Heart left ventricle (tissue), 16 donors: ENCODE measurements at regions not wholly inside any gene's neighbourhood (a gene's known extent, or its start where the extent isn't known, plus 50 kb on each side); places are given as distances from the start of the nearest gene placed in this dataset.
A peak's percentile ranks its signal among the peaks of the same experiment; 100 is the strongest.

ENCODE experiments used
- ATAC-seq, 4 donors: fragments of 200-7000 bp; cut with Tn5 transposase; one replicate each; pipeline ENCODE4 v1.9.1; 2020 to 2022; ENCODE audit warnings: moderate library complexity in 4 of 4, mild to moderate bottlenecking in 3 of 4, moderate number of reproducible peaks in 1 of 4
- DNase-seq, 5 donors: peaks; one replicate each; pipeline ENCODE4 v3.0.0-alpha.2; 2020
- H3K27ac ChIP-seq, 12 donors: fragments of 200-600 bp; sonication (generic) in 4 of 12; one replicate each; pipeline versions ENCODE4 v1.5.0 to v1.8.0; 2016 to 2022; ENCODE audit warnings: mild to moderate bottlenecking in 2 of 12
- H3K27me3 ChIP-seq, 9 donors: fragments of 200-600 bp; sonication (generic) in 2 of 9; one replicate each; pipeline versions ENCODE4 v1.5.1 to v1.8.0; 2016 to 2022; ENCODE audit warnings: mild to moderate bottlenecking in 3 of 9
- H3K36me3 ChIP-seq, 9 donors: fragments of 200-600 bp; sonication (generic) in 2 of 9; one replicate each; pipeline versions ENCODE4 v1.5.0 to v1.8.0; 2018 to 2022; ENCODE audit warnings: mild to moderate bottlenecking in 2 of 9
- H3K4me1 ChIP-seq, 12 donors: fragments of 200-600 bp; sonication (generic) in 4 of 12; one replicate each; pipeline versions ENCODE4 v1.5.0 to v1.8.0; 2016 to 2022; ENCODE audit warnings: mild to moderate bottlenecking in 3 of 12
- H3K4me3 ChIP-seq, 12 donors: fragments of 200-600 bp; sonication (generic) in 4 of 12; one replicate each; pipeline versions ENCODE4 v1.5.0 to v1.8.0; 2017 to 2022; ENCODE audit warnings: mild to moderate bottlenecking in 9 of 12, moderate library complexity in 4 of 12
- H3K9me3 ChIP-seq, 12 donors: fragments of 200-600 bp; sonication (generic) in 4 of 12; one replicate each; pipeline versions ENCODE4 v1.5.0 to v1.8.0; 2016 to 2022; ENCODE audit warnings: mild to moderate bottlenecking in 1 of 12
- POLR2A ChIP-seq, 2 donors: fragments of 450-650 bp; IDR thresholded peaks; one replicate each; pipeline ENCODE4 v1.6.1; 2017; ENCODE audit warnings: antibody characterized with exemption in 2 of 2, mild to moderate bottlenecking in 2 of 2, moderate library complexity in 2 of 2
- WGBS, 4 donors: extraction: QIAGEN DNeasy Blood & Tissue Kit in 2 of 4; methylation state at CpG; one replicate each; pipeline versions ENCODE4 v1.1.5 to v1.1.7; 2013 to 2018; 5-methylcytosine and 5-hydroxymethylcytosine counted together
- intact Hi-C, 10 donors: fragments of 100-400 bp; cut with DNase I; formaldehyde crosslinking; loops; one replicate each; pipeline versions ENCODE4 v1.11.1 to v1.14.2; 2022
- TF ChIP-seq, protein P1 (sequence below), 12 donors: fragments of 200-600 bp; sonication (generic) in 4 of 12; IDR thresholded peaks; one replicate each; pipeline versions ENCODE4 v1.5.0 to v1.8.0; 2018 to 2022; ENCODE audit warnings: antibody characterized with exemption in 12 of 12, mild to moderate bottlenecking in 5 of 12
- donor health status: ischemic (EF 13 %, LVEDD 7.1; RV severe dilation, severe dysfunction).
- donor health status: healthy with polysubstance abuse.
- donor health status: DM: no; HTN: yes; CAD: no.
- donor health status: DM: no; HTN: no; CAD: no.
- donor health status: ischemic (EF 25% LVEDD 6.9; RV normal size, moderate dysfunction).
- donor health status: ischemic (EF 25% LVEDD 5.7; RV mildly dilated, moderate dysfunction).
- donor health status: healthy.
- donor health status: DM: yes; HTN: yes; CAD: no.
- donor health status: ischemic (EF 35%, LVEDD 5.7; RV mildly dilated, moderate dysfunction).
- donor health status: nonischemic (EF 11% LVEDD 7.7; RV severe dilation, severe dysfunction).
- donor health status: DM: yes; HTN: yes; CAD: no.
- donor health status: PGD.
- donor health status: ischemic (EF 29% LVEDD 5.4; RV normal size, mild dysfunction).
- donor health status: nonischemic (EF 23%, LVEDD 6.1; RV moderate dilation, normal function).

DNA sequence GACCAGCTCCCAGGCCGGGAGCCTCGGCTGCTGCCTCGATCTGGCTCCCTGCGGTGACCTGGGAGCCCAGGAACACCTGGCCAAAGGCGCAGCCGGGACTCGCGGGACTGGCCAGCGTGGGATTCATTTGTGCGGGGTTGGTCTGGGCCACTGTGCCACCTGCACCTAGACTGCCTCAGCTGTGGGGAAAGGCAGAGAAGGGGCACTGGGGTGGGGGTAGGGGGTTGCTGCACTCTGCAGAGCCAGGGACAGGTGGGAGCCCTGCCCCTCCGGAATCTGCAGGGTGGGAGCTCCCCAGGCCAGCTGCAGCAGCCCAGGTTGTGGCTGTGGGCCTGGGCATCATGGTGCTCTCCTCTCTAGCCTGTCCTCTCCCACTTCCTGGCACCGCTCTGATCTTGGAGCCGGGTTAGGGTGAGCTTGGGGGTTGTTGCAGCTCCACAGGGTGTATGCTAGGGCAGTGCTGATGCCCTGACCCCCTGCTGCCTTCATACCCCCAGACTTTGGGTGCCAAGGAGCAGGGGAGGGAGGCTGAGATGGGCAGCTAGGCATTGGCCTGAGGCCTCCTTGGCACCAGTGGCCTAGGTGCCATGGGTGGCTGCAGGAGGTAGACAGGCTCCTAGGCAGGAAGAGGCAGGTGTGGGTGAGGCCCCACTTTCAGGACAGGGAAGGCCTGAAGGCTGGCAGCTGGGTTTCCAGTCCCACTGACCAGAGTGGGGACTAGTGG is 57.5 kb upstream of the ETV3 start:
- H3K36me3 ChIP-seq, result no peaks in the 10 kb centered on the region
- TF ChIP-seq, protein P1, sequence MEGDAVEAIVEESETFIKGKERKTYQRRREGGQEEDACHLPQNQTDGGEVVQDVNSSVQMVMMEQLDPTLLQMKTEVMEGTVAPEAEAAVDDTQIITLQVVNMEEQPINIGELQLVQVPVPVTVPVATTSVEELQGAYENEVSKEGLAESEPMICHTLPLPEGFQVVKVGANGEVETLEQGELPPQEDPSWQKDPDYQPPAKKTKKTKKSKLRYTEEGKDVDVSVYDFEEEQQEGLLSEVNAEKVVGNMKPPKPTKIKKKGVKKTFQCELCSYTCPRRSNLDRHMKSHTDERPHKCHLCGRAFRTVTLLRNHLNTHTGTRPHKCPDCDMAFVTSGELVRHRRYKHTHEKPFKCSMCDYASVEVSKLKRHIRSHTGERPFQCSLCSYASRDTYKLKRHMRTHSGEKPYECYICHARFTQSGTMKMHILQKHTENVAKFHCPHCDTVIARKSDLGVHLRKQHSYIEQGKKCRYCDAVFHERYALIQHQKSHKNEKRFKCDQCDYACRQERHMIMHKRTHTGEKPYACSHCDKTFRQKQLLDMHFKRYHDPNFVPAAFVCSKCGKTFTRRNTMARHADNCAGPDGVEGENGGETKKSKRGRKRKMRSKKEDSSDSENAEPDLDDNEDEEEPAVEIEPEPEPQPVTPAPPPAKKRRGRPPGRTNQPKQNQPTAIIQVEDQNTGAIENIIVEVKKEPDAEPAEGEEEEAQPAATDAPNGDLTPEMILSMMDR (IDR thresholded peaks at IDR 0.05), result no peak
- TF ChIP-seq POLR2A (IDR thresholded peaks at IDR 0.05), result no peak
- no peaks in the 10 kb centered on the region for H3K9me3 ChIP-seq
- ATAC-seq, result peak in 2 of 4 donors; percentile 7 to 15
- H3K27me3 ChIP-seq, result peaks cover 15 to 59% (median 26%) of the 10 kb centered on the region in 9 donors
- H3K4me3 ChIP-seq, result no peak overlapping the region
- 67 to 87% (median 77%) methylated on average over 5 to 13 of the region's 13 CpGs for WGBS, 4 donors
- no peak for DNase-seq
- H3K4me1 ChIP-seq, result peaks cover 0 to 15% (median 0%) of the 10 kb centered on the region in 12 donors
- no peak overlapping the region for H3K27ac ChIP-seq
- intact Hi-C loops, result loop anchor here in 7 of 10 donors (2.0 to 10.0 kb wide), 5 partner anchors 169 to 297 kb away; no protein-coding TSS in a partner anchor

DNA sequence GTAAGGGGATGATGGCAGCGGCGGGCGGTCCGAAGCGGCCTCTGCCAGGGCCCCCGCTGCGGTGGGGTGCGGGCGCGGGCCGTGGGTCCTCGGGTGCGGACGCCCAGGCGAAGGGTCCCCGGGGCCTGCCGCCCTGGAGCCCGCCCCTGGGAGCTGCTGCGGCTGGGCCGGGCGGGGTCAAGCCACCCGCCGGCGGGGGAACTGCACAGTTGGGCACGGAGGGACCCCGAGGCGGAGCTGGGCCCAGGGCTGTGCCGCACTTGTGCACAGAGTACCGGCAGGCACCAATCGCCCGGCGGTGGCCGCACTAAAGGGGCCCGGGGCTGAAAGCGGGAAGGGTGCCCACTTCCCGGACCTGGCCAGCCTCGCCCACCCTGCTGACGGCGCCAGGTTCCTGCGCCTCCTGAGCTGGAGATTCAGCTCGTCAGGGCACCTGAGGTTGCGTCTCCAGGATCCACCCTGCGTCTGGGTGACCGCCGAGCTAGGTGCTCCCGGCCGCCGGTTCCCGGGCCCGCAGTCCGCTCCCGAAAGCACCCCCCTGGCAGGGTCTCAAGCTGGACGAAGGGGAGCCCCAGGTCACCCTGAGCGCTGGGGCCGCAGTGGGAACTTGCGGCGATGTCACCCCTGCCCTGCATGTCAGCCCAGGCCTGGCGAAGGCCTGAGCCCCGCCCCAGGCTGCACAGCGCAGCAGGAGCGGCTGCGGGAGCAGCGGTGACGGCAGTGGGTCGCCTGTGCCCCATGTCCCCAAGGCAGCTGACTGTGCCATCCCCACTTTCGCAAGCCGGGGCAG is 56.7 kb upstream of the ETV3 start:
- Histone ChIP-seq H3K4me3 (peak overlapping the region in 5 of 12 donors; percentile 11 to 32 (median 24)), H3K4me1 (peaks cover 0 to 15% (median 0%) of the 10 kb centered on the region in 12 donors), H3K27me3 (peaks cover 15 to 61% (median 26%) of the 10 kb centered on the region in 9 donors), H3K9me3 (no peaks in the 10 kb centered on the region), H3K36me3 (no peaks in the 10 kb centered on the region), H3K27ac (no peak overlapping the region)
- intact Hi-C loops, result loop anchor here in 8 of 10 donors (5.0 to 10.0 kb wide), 4 partner anchors 170 to 297 kb away; no protein-coding TSS in a partner anchor
- DNase-seq (no peak), ATAC-seq (peak in 1 of 4 donors; percentile 8)
- 12 to 19% (median 15%) methylated on average over 29 to 67 of the region's 67 CpGs for WGBS, 4 donors
- TF ChIP-seq, protein P1 (IDR thresholded peaks at IDR 0.05), result no peak
- no peak for TF ChIP-seq POLR2A (IDR thresholded peaks at IDR 0.05)

DNA sequence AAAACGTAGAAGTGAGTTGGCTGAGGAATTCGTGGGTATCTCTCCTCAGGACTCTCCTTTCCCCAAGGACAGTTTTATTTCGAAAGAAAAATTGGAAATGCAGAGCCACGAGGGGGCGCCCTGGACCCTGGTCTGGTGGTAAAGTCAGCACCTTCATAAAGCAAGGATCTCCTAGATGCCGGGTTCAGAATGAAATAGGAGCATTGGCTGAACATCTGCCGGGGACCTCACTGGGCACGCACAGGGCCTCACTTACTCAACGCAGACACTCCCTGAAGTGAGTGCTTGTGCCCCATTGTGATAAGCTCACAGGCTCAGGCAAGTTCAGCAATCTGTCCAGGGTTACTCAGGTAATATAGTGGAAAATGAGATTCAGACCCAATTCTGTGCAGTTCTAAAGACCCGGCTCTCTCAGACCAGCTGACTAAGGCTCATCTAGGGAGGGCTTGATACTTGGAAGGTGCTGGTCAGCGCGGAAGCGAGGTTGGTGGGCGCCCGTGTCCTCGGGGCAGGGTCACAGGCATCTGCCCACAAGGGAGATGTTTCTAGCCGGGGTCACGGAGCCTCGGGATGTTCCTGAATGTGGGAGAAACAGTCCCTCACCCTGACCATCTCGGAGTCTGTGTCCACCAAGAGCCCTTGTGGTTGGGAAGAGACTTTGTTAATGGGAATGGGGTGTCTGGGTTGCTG is 55.7 kb upstream of the ETV3 start:
- WGBS, 4 donors, result 43 to 47% (median 44%) methylated on average over 20 of the region's 20 CpGs
- H3K27ac ChIP-seq, result no peak overlapping the region
- peaks cover 15 to 68% (median 26%) of the 10 kb centered on the region in 9 donors for H3K27me3 ChIP-seq
- H3K4me3 ChIP-seq, result no peak overlapping the region
- ATAC-seq (no peak), DNase-seq (peak in 2 of 5 donors; percentile 32 to 43)
- intact Hi-C loops, result loop anchor here in 5 of 10 donors (5.0 to 10.0 kb wide), 4 partner anchors 171 to 298 kb away; no protein-coding TSS in a partner anchor
- peaks cover 0 to 15% (median 0%) of the 10 kb centered on the region in 12 donors for H3K4me1 ChIP-seq
- no peaks in the 10 kb centered on the region for H3K9me3 ChIP-seq
- no peak for TF ChIP-seq POLR2A (IDR thresholded peaks at IDR 0.05)
- TF ChIP-seq, protein P1 (IDR thresholded peaks at IDR 0.05), result peak; percentile 32 to 72 (median 52)
- no peaks in the 10 kb centered on the region for H3K36me3 ChIP-seq
